Endodermal cell (in vitro differentiated cells): ENCODE measurements at regions not wholly inside any gene's neighbourhood (a gene's known extent, or its start where the extent isn't known, plus 50 kb on each side); places are given as distances from the start of the nearest gene placed in this dataset.

ENCODE experiments used
- DNase-seq: peaks from one replicate; pipeline ENCODE4 v3.0.0-alpha.2; 2017
- H3K27ac ChIP-seq: 2 replicates; pipeline ENCODE4 v1.5.1; 2013; ENCODE audit warnings: mild to moderate bottlenecking, low read depth, low read length, moderate library complexity
- H3K27me3 ChIP-seq: 2 replicates; pipeline ENCODE4 v1.6.1; 2013; ENCODE audit warnings: mild to moderate bottlenecking, low read length, moderate library complexity; ENCODE audit not compliant: insufficient read depth, control insufficient read depth, poor library complexity, severe bottlenecking
- H3K36me3 ChIP-seq: 2 replicates; pipeline ENCODE4 v1.7.0; 2013; ENCODE audit warnings: mild to moderate bottlenecking, low read length, moderate library complexity; ENCODE audit not compliant: control insufficient read depth, insufficient read depth
- H3K4me1 ChIP-seq: one replicate; pipeline ENCODE4 v1.7.0; 2013; ENCODE audit warnings: low read length; ENCODE audit not compliant: control insufficient read depth, insufficient read depth
- H3K4me3 ChIP-seq: 2 replicates; pipeline ENCODE4 v1.5.1; 2013; ENCODE audit warnings: mild to moderate bottlenecking, low read length, moderate library complexity
- H3K9ac ChIP-seq: 2 replicates; pipeline ENCODE4 v1.6.1; 2013; ENCODE audit warnings: mild to moderate bottlenecking, low read length, moderate library complexity; ENCODE audit not compliant: poor library complexity, severe bottlenecking; ENCODE audit errors: extremely low read depth
- H3K9me3 ChIP-seq: 2 replicates; pipeline ENCODE4 v1.6.1; 2013; ENCODE audit warnings: mild to moderate bottlenecking, low read length, moderate library complexity; ENCODE audit not compliant: control insufficient read depth
- H3K27ac Mint-ChIP-seq: 2 replicates; pipeline ENCODE4 v1.8.0; 2020; ENCODE audit warnings: mixed read lengths
- H3K27me3 Mint-ChIP-seq: 2 replicates; pipeline ENCODE4 v1.8.0; 2021; ENCODE audit warnings: mild to moderate bottlenecking, mixed read lengths; ENCODE audit not compliant: insufficient read depth
- H3K36me3 Mint-ChIP-seq: 2 replicates; pipeline ENCODE4 v1.8.0; 2020; ENCODE audit warnings: low read depth, mixed read lengths
- H3K4me1 Mint-ChIP-seq: 2 replicates; pipeline ENCODE4 v1.8.0; 2020; ENCODE audit warnings: mixed read lengths
- H3K4me3 Mint-ChIP-seq: 2 replicates; pipeline ENCODE4 v1.8.0; 2020; ENCODE audit warnings: mild to moderate bottlenecking, moderate library complexity, mixed read lengths
- H3K9me3 Mint-ChIP-seq: 2 replicates; pipeline ENCODE4 v1.8.0; 2020; ENCODE audit warnings: mild to moderate bottlenecking, mixed read lengths
- CTCF ChIP-seq: fragments of 200-600 bp; sonication (generic); conservative IDR thresholded peaks from 2 replicates; pipeline ENCODE4 v1.5.0; 2021; ENCODE audit warnings: antibody characterized with exemption, mild to moderate bottlenecking
- WGBS, 2 experiments: methylation state at CpG; one replicate each; pipeline versions ENCODE4 v1.1.5 to v1.1.7; 2013; ENCODE audit warnings: missing lambda C conversion rate in 2 of 2, mixed read lengths in 1 of 2; ENCODE audit not compliant: insufficient coverage in 1 of 2, insufficient read length in 1 of 2; 5-methylcytosine and 5-hydroxymethylcytosine counted together

GRCh38 chr4:20042769-20043168 lies 208.9 kb upstream of the SLIT2 start:
- no peak for DNase-seq
- H3K9me3 Mint-ChIP-seq = no peaks in the 10 kb centered on the region
- 89 to 90% methylated on average over 4 of the region's 4 CpGs for WGBS, 2 experiments
- Histone ChIP-seq H3K27me3 (no peaks in the 10 kb centered on the region), H3K4me3 (no peak overlapping the region), H3K4me1 (no peaks in the 10 kb centered on the region), H3K27ac (no peak overlapping the region), H3K36me3 (no peaks in the 10 kb centered on the region), H3K9me3 (no peaks in the 10 kb centered on the region), H3K9ac (no peak overlapping the region)
- TF ChIP-seq CTCF = no peak
- H3K4me3 Mint-ChIP-seq = no peak overlapping the region
- no peaks in the 10 kb centered on the region for H3K4me1 Mint-ChIP-seq
- H3K27ac Mint-ChIP-seq = no peak overlapping the region
- H3K36me3 Mint-ChIP-seq = no peaks in the 10 kb centered on the region
- no peaks in the 10 kb centered on the region for H3K27me3 Mint-ChIP-seq

- Mint-ChIP-seq H3K27ac (no peak overlapping the region), H3K9me3 (no peaks in the 10 kb centered on the region), H3K4me1 (no peaks in the 10 kb centered on the region), H3K27me3 (no peaks in the 10 kb centered on the region), H3K4me3 (no peak overlapping the region), H3K36me3 (no peaks in the 10 kb centered on the region)
- no peak overlapping the region for H3K4me3 ChIP-seq
- H3K9ac ChIP-seq = no peak overlapping the region
- no peaks in the 10 kb centered on the region for H3K27me3 ChIP-seq
- WGBS, 2 experiments = 90 to 100% methylated on average over 2 of the region's 2 CpGs
- no peaks in the 10 kb centered on the region for H3K36me3 ChIP-seq
- no peak overlapping the region for H3K27ac ChIP-seq
- no peaks in the 10 kb centered on the region for H3K9me3 ChIP-seq
- H3K4me1 ChIP-seq = no peaks in the 10 kb centered on the region
- no peak for DNase-seq
- TF ChIP-seq CTCF = no peak
Measured at GRCh38 chr4:20041839-20042407, 209.8 kb upstream of the SLIT2 start.

- Histone ChIP-seq H3K4me3 (no peak overlapping the region), H3K36me3 (no peaks in the 10 kb centered on the region), H3K9ac (no peak overlapping the region), H3K4me1 (no peaks in the 10 kb centered on the region), H3K9me3 (no peaks in the 10 kb centered on the region), H3K27ac (no peak overlapping the region), H3K27me3 (no peaks in the 10 kb centered on the region)
- 93 to 100% methylated on average over 2 to 3 of the region's 3 CpGs for WGBS, 2 experiments
- H3K27ac Mint-ChIP-seq = no peak overlapping the region
- H3K4me3 Mint-ChIP-seq = no peak overlapping the region
- DNase-seq = no peak
- H3K36me3 Mint-ChIP-seq = no peaks in the 10 kb centered on the region
- no peaks in the 10 kb centered on the region for H3K9me3 Mint-ChIP-seq
- no peak for TF ChIP-seq CTCF
- no peaks in the 10 kb centered on the region for H3K27me3 Mint-ChIP-seq
- H3K4me1 Mint-ChIP-seq = no peaks in the 10 kb centered on the region
Measured at GRCh38 chr4:20037745-20038144, 214.0 kb upstream of the SLIT2 start.
